OCI-LY3 (cell line): ENCODE measurements at regions not wholly inside any gene's neighbourhood (a gene's known extent, or its start where the extent isn't known, plus 50 kb on each side); places are given as distances from the start of the nearest gene placed in this dataset.

Source experiments
- EZH2phosphoT487 ChIP-seq: fragments of 200-600 bp; shearing (Covaris generic); IDR thresholded peaks from 2 replicates; pipeline ENCODE4 v1.6.1; 2018; ENCODE audit warnings: antibody characterized with exemption, mixed run types, low read depth
- TF ChIP-seq, protein P1 (sequence below): fragments of 200-600, 300-600 bp; sonication (generic); IDR thresholded peaks from 2 replicates; pipeline ENCODE4 v1.5.1; 2014; ENCODE audit warnings: antibody characterized with exemption, low read length, low read depth

DNA sequence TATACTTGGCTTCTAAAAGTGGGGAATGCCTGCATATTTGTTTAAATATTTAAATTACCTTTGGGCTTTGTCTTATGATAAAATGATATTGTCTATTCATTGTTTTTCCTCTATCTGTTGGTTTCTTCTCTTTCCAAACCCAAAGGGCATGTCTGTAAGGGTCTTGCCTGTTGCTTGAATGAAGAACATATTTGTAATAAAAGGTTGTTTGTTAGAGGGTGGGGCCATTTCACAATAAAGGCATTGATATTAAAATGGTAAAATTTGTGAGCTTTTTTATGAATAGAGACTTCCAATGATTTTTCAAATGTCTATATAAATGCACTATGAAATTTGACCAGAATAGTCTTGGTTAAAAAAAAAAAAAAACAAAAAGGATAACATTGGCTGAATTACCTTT, 105.2 kb downstream of the DKK1 start:
- TF ChIP-seq, protein P1, sequence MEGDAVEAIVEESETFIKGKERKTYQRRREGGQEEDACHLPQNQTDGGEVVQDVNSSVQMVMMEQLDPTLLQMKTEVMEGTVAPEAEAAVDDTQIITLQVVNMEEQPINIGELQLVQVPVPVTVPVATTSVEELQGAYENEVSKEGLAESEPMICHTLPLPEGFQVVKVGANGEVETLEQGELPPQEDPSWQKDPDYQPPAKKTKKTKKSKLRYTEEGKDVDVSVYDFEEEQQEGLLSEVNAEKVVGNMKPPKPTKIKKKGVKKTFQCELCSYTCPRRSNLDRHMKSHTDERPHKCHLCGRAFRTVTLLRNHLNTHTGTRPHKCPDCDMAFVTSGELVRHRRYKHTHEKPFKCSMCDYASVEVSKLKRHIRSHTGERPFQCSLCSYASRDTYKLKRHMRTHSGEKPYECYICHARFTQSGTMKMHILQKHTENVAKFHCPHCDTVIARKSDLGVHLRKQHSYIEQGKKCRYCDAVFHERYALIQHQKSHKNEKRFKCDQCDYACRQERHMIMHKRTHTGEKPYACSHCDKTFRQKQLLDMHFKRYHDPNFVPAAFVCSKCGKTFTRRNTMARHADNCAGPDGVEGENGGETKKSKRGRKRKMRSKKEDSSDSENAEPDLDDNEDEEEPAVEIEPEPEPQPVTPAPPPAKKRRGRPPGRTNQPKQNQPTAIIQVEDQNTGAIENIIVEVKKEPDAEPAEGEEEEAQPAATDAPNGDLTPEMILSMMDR: no peak
- no peak for TF ChIP-seq EZH2phosphoT487
